GM12872 (cell line): ENCODE measurements at regions not wholly inside any gene's neighbourhood (a gene's known extent, or its start where the extent isn't known, plus 50 kb on each side); places are given as distances from the start of the nearest gene placed in this dataset.

Experiments used
- CTCF ChIP-seq: IDR thresholded peaks from 3 replicates; pipeline ENCODE4 v1.5.1; 2011; ENCODE audit warnings: low read depth, mild to moderate bottlenecking, low read length, moderate library complexity; ENCODE audit not compliant: insufficient read depth

- TF ChIP-seq CTCF: no peak
Measured at GRCh38 chr12:115357681-115358080, 673.7 kb upstream of the TBX3 start.

- TF ChIP-seq CTCF: no peak
Measured at GRCh38 chr12:115355301-115355700, 671.3 kb upstream of the TBX3 start.

GRCh38 chr12:115354007-115354890 is 670.3 kb upstream of the TBX3 start:
- TF ChIP-seq CTCF: no peak

GRCh38 chr12:115353467-115353866 is 669.5 kb upstream of the TBX3 start:
- TF ChIP-seq CTCF: no peak

GRCh38 chr12:115351514-115352077 is 667.6 kb upstream of the TBX3 start:
- TF ChIP-seq CTCF: no peak

- TF ChIP-seq CTCF: no peak
Measured at GRCh38 chr12:115349711-115350110, 665.7 kb upstream of the TBX3 start.

- no peak for TF ChIP-seq CTCF
Measured at GRCh38 chr12:115348301-115348700, 664.3 kb upstream of the TBX3 start.
